HCT116 (cell line): ENCODE measurements at regions not wholly inside any gene's neighbourhood (a gene's known extent, or its start where the extent isn't known, plus 50 kb on each side); places are given as distances from the start of the nearest gene placed in this dataset.

Source experiments
- ATAC-seq: fragments of 200-7000 bp; cut with Tn5 transposase; 2 replicates; pipeline ENCODE4 v1.9.1; 2020; ENCODE audit warnings: mild to moderate bottlenecking, moderate library complexity
- BruUV-seq: library from RNA; stranded (reverse); fragments of 400-500 nt; replicated peaks from 2 replicates; lab custom pipeline; 2021; lab: Mats Ljungman, UMichigan
- CTCF ChIA-PET: fragments of 300-600 bp; sonication (Branson Sonifier 250); formaldehyde crosslinking; loops from one replicate; lab custom pipeline; 2021; ENCODE audit warnings: antibody characterized with exemption; lab: Charles Lee
- POLR2A ChIA-PET: fragments of 300-600, 350-600 bp; sonication (Branson Sonifier 250); formaldehyde crosslinking; loops from one replicate; lab custom pipeline; 2021; ENCODE audit warnings: antibody characterized with exemption; lab: Charles Lee
- RAD21 ChIA-PET, 2 experiments: fragments of 300-600 bp; sonication (Branson Sonifier 250); formaldehyde crosslinking; loops; one replicate each; lab custom pipeline; 2023; ENCODE audit warnings: low total read pairs in 2 of 2; ENCODE audit not compliant: uncharacterized antibody in 2 of 2, unreplicated experiment in 2 of 2, low non-redundant PET in 1 of 2; lab: Charles Lee
- DNase-seq: peaks from one replicate; pipeline ENCODE4 v3.0.0-alpha.2; 2010; ENCODE audit warnings: low read depth, low spot score
- H2AFZ ChIP-seq: fragments of 200-600 bp; shearing (Covaris generic), sonication (generic); 2 replicates; pipeline ENCODE4 v1.6.1; 2017; ENCODE audit warnings: low read depth, mixed run types, mixed read lengths, antibody characterized with exemption, low read length; ENCODE audit not compliant: poor library complexity, severe bottlenecking
- H3K27ac ChIP-seq: 2 replicates; pipeline ENCODE4 v1.5.1; 2012; ENCODE audit warnings: low read depth, low read length
- H3K27me3 ChIP-seq: fragments of 200-600 bp; sonication (generic); 2 replicates; pipeline ENCODE4 v1.6.1; 2016; ENCODE audit warnings: mixed run types, low read length, mixed read lengths; ENCODE audit not compliant: insufficient read depth
- H3K36me3 ChIP-seq, 2 experiments: fragments of 200-500 bp in 1 of 2; fragments of 200-600 bp in 1 of 2; sonication (Bioruptor generic) in 1 of 2; sonication (generic) in 1 of 2; 2 replicates each; pipeline versions ENCODE4 v1.5.1 to v1.6.1; 2014 to 2016; ENCODE audit warnings: low read length in 2 of 2, inconsistent platforms in 1 of 2, mixed read lengths in 1 of 2, mixed run types in 1 of 2; ENCODE audit not compliant: insufficient read depth in 2 of 2, control insufficient read depth in 1 of 2
- H3K4me1 ChIP-seq, 2 experiments: fragments of 200-600 bp in 1 of 2; sonication (generic) in 1 of 2; 2 replicates each; pipeline versions ENCODE4 v1.5.1 to v1.6.1; 2012 to 2017; ENCODE audit warnings: low read length in 2 of 2, inconsistent platforms in 1 of 2, mild to moderate bottlenecking in 1 of 2, mixed read lengths in 1 of 2, mixed run types in 1 of 2, moderate library complexity in 1 of 2; ENCODE audit not compliant: insufficient read depth in 2 of 2, control insufficient read depth in 1 of 2
- H3K4me2 ChIP-seq: fragments of 200-600 bp; sonication (generic); 2 replicates; pipeline ENCODE4 v1.6.1; 2017; ENCODE audit warnings: mixed run types, low read length, mixed read lengths
- H3K4me3 ChIP-seq, 2 experiments: fragments of 200-600 bp in 1 of 2; sonication (generic) in 1 of 2; replicated peaks in 1 of 2; 2 replicates each; pipeline ENCODE4 v1.5.1; 2011 to 2016; ENCODE audit warnings: low read length in 2 of 2, control low read depth in 1 of 2, low read depth in 1 of 2, mild to moderate bottlenecking in 1 of 2, mixed read lengths in 1 of 2, mixed run types in 1 of 2
- H3K79me2 ChIP-seq: fragments of 200-600 bp; sonication (generic); 2 replicates; pipeline ENCODE4 v1.6.1; 2017; ENCODE audit warnings: mild to moderate bottlenecking, mixed run types, low read length, moderate library complexity, mixed read lengths; ENCODE audit not compliant: insufficient read depth
- H3K9ac ChIP-seq: fragments of 200-600 bp; sonication (generic); 2 replicates; pipeline ENCODE4 v1.6.1; 2016; ENCODE audit warnings: low read length, mixed read lengths
- H3K9me2 ChIP-seq: fragments of 200-600 bp; sonication (generic), shearing (Covaris generic); 2 replicates; pipeline ENCODE4 v1.6.1; 2017; ENCODE audit warnings: mixed run types, mild to moderate bottlenecking, moderate library complexity; ENCODE audit not compliant: insufficient read depth
- H3K9me3 ChIP-seq, 2 experiments: fragments of 200-500 bp in 1 of 2; fragments of 200-600 bp in 1 of 2; sonication (Bioruptor generic) in 1 of 2; sonication (generic) in 1 of 2; 2 replicates each; pipeline ENCODE4 v1.6.1; 2014 to 2017; ENCODE audit warnings: low read length in 2 of 2, mixed read lengths in 2 of 2, inconsistent platforms in 1 of 2, low read depth in 1 of 2, mild to moderate bottlenecking in 1 of 2, mixed run types in 1 of 2, moderate library complexity in 1 of 2; ENCODE audit not compliant: control insufficient read depth in 1 of 2, insufficient read depth in 1 of 2
- H4K20me1 ChIP-seq: fragments of 200-600 bp; sonication (generic), shearing (Covaris generic); 2 replicates; pipeline ENCODE4 v1.6.1; 2017; ENCODE audit warnings: mixed run types, mild to moderate bottlenecking, moderate library complexity; ENCODE audit not compliant: insufficient read depth
- ATF3 ChIP-seq: IDR thresholded peaks from 2 replicates; pipeline ENCODE4 v1.6.1; 2012
- CBX3 ChIP-seq: IDR thresholded peaks from 2 replicates; pipeline ENCODE4 v1.6.1; 2012; ENCODE audit warnings: low read depth
- CEBPB ChIP-seq: IDR thresholded peaks from 2 replicates; pipeline ENCODE4 v1.6.1; 2012; ENCODE audit warnings: low read depth
- CTCF ChIP-seq, 3 experiments: fragments of 200-600 bp in 1 of 3; sonication (generic) in 1 of 3; IDR thresholded peaks in 2 of 3; conservative IDR thresholded peaks in 1 of 3; 2 replicates each; pipeline ENCODE4 v1.5.1; 2012 to 2017; ENCODE audit warnings: low read depth in 2 of 3, low read length in 2 of 3, antibody characterized with exemption in 1 of 3, borderline replicate concordance in 1 of 3, control low read depth in 1 of 3, mild to moderate bottlenecking in 1 of 3, mixed read lengths in 1 of 3, mixed run types in 1 of 3, moderate library complexity in 1 of 3; ENCODE audit not compliant: insufficient read depth in 1 of 3
- ELF1 ChIP-seq: IDR thresholded peaks from 2 replicates; pipeline ENCODE4 v1.6.1; 2012; ENCODE audit warnings: low read depth, borderline replicate concordance
- EZH2 ChIP-seq: fragments of 200-600 bp; sonication (generic); IDR thresholded peaks from 2 replicates; pipeline ENCODE4 v1.6.1; 2017; ENCODE audit warnings: antibody characterized with exemption, mixed run types
- EZH2phosphoT487 ChIP-seq: fragments of 200-600 bp; IDR thresholded peaks from 2 replicates; pipeline ENCODE4 v1.6.1; 2018; ENCODE audit warnings: antibody characterized with exemption, borderline replicate concordance
- FOSL1 ChIP-seq: IDR thresholded peaks from 2 replicates; pipeline ENCODE4 v1.6.1; 2012; ENCODE audit warnings: low read depth
- JUND ChIP-seq: IDR thresholded peaks from 2 replicates; pipeline ENCODE4 v1.6.1; 2012
- POLR2A ChIP-seq: IDR thresholded peaks from 2 replicates; pipeline ENCODE4 v1.7.0; 2011; ENCODE audit warnings: borderline replicate concordance; ENCODE audit not compliant: insufficient read depth, insufficient read length; ENCODE audit errors: extremely low read depth
- POLR2AphosphoS5 ChIP-seq: IDR thresholded peaks from 2 replicates; pipeline ENCODE4 v1.6.1; 2011; ENCODE audit warnings: mild to moderate bottlenecking, low read depth, low read length, moderate library complexity
- RAD21 ChIP-seq: IDR thresholded peaks from 2 replicates; pipeline ENCODE4 v1.6.1; 2012; ENCODE audit warnings: low read depth, mild to moderate bottlenecking
- REST ChIP-seq: IDR thresholded peaks from 2 replicates; pipeline ENCODE4 v1.6.1; 2012; ENCODE audit warnings: low read depth
- SIN3A ChIP-seq: IDR thresholded peaks from 2 replicates; pipeline ENCODE4 v1.6.1; 2012; ENCODE audit warnings: low read depth
- SP1 ChIP-seq: IDR thresholded peaks from 2 replicates; pipeline ENCODE4 v1.6.1; 2012; ENCODE audit warnings: low read depth
- SRF ChIP-seq: IDR thresholded peaks from 2 replicates; pipeline ENCODE4 v1.6.1; 2012; ENCODE audit warnings: low read depth
- TCF7L2 ChIP-seq: IDR thresholded peaks from 2 replicates; pipeline ENCODE4 v1.7.0; 2011; ENCODE audit warnings: borderline replicate concordance, inconsistent platforms; ENCODE audit not compliant: insufficient read depth, insufficient read length; ENCODE audit errors: extremely low read depth
- YY1 ChIP-seq: IDR thresholded peaks from 2 replicates; pipeline ENCODE4 v1.6.1; 2011; ENCODE audit warnings: low read length, low read depth, moderate library complexity, mild to moderate bottlenecking; ENCODE audit not compliant: insufficient replicate concordance; ENCODE audit errors: extremely low read depth
- ZFX ChIP-seq: fragments of 450-650 bp; IDR thresholded peaks from 2 replicates; pipeline ENCODE4 v1.6.1; 2017
- ZNF274 ChIP-seq: fragments of 200-500 bp; sonication (Bioruptor generic); IDR thresholded peaks from 2 replicates; pipeline ENCODE4 v1.6.1; 2014; ENCODE audit warnings: mild to moderate bottlenecking, low read depth, low read length, inconsistent platforms
- intact Hi-C: fragments of 100-400 bp; cut with micrococcal nuclease; formaldehyde crosslinking; loops from 2 replicates; pipeline ENCODE4 v1.10.0; 2022

GRCh38 chr14:65279958-65280357 lies 132.6 kb upstream of the FUT8 start:
- DNase-seq = no peak
- ChIA-PET CTCF (no interaction called here), POLR2A (no interaction called here), RAD21 (no interaction called here)
- Histone ChIP-seq H2AFZ (no peak overlapping the region), H3K27me3 (no peaks in the 10 kb centered on the region), H3K9me3 (no peaks in the 10 kb centered on the region), H3K27ac (no peak overlapping the region), H4K20me1 (no peaks in the 10 kb centered on the region), H3K4me1 (no peaks in the 10 kb centered on the region), H3K9me2 (no peaks in the 10 kb centered on the region), H3K4me3 (no peak overlapping the region), H3K9ac (no peak overlapping the region), H3K36me3 (no peaks in the 10 kb centered on the region), H3K79me2 (no peaks in the 10 kb centered on the region), H3K4me2 (no peak overlapping the region)
- intact Hi-C loops = no loop called here
- BruUV-seq = no TSS peak
- no peak for TF ChIP-seq ZNF274
- no peak for TF ChIP-seq TCF7L2
- TF ChIP-seq SRF = no peak
- TF ChIP-seq EZH2phosphoT487 = no peak
- TF ChIP-seq RAD21 = no peak
- TF ChIP-seq YY1 = no peak
- no peak for TF ChIP-seq JUND
- TF ChIP-seq FOSL1 = no peak
- no peak for TF ChIP-seq POLR2AphosphoS5
- TF ChIP-seq POLR2A = no peak
- TF ChIP-seq SP1 = no peak
- no peak for TF ChIP-seq REST
- no peak for TF ChIP-seq ATF3
- no peak for TF ChIP-seq CBX3
- no peak for TF ChIP-seq ZFX
- TF ChIP-seq CTCF (IDR thresholded peaks at IDR 0.05 in 2 of 3, conservative IDR thresholded peaks at IDR 0.05 in 1 of 3; ENCODE audit: borderline replicate concordance in 1 of 3, insufficient read depth in 1 of 3, low read depth in 2 of 3, low read length in 2 of 3) = no peak
- TF ChIP-seq SIN3A = no peak
- TF ChIP-seq CEBPB = no peak
- TF ChIP-seq EZH2 = no peak
- TF ChIP-seq ELF1 = no peak
- ATAC-seq = no peak
